ENCODE measurements at regions not wholly inside any gene's neighbourhood (a gene's known extent, or its start where the extent isn't known, plus 50 kb on each side); places are given as distances from the start of the nearest gene placed in this dataset.

GRCh38 chr19:30122431-30122830, 180.4 kb downstream of the URI1 start:
- H3K4me2 ChIP-seq (ENCODE audit: low read depth, low read length) = no peak overlapping the region
- dilution Hi-C loops (cut with HindIII; ENCODE audit: low sequenced_read_pairs, unreplicated experiment) (no loop called here), in situ Hi-C loops (cut with MboI; ENCODE audit: low sequenced_read_pairs) (no loop called here), intact Hi-C loops (cut with micrococcal nuclease) (no loop called here)
- H2AK9ac ChIP-seq (replicated peaks; ENCODE audit: low read depth, low read length, poor library complexity) = no peak overlapping the region
- H2BK20ac ChIP-seq (ENCODE audit: low read depth, low read length) = no peak overlapping the region
- no peak for TF ChIP-seq ELK1 (IDR thresholded peaks at IDR 0.05; ENCODE audit: borderline replicate concordance, low read depth, low read length)
- no peak for TF ChIP-seq CEBPB (IDR thresholded peaks at IDR 0.05; ENCODE audit: low read depth, low read length)
- no peak for TF ChIP-seq FOS (IDR thresholded peaks at IDR 0.05; ENCODE audit: low read depth, low read length)
- TF ChIP-seq CHD1 (IDR thresholded peaks at IDR 0.05; ENCODE audit: low read depth, low read length) = no peak
- no peak for TF ChIP-seq RFX5 (IDR thresholded peaks at IDR 0.05; ENCODE audit: low read depth, low read length)
- no peak for TF ChIP-seq BHLHE40 (IDR thresholded peaks at IDR 0.05; ENCODE audit: low read depth, low read length)
- no peak for TF ChIP-seq MAZ (IDR thresholded peaks at IDR 0.05; ENCODE audit: borderline replicate concordance, low read depth, low read length)
- H3K9me3 ChIP-seq (ENCODE audit: control insufficient read depth, insufficient read depth, low read length) = peaks cover 17% of the 10 kb centered on the region; the same call in 1 of the 2 replicates
- ATAC-seq (ENCODE audit: low read depth) (no peak), DNase-seq (no peak)
- no peaks in the 10 kb centered on the region for H3K9me1 ChIP-seq (ENCODE audit: insufficient read depth, low read length)
- WGBS, 2 experiments (ENCODE audit: extremely low coverage in 2 of 2, insufficient read length in 1 of 2) = 80% methylated on average over 1 of the region's 9 CpGs; no CpG with 5 or more reads in 1 of the 2 experiments
- no peak overlapping the region for H3K18ac ChIP-seq (ENCODE audit: low read depth, low read length)
- no peak overlapping the region for H4K5ac ChIP-seq (ENCODE audit: low read depth, low read length)
- no TSS peak for BruUV-seq (replicated peaks)
- no peak overlapping the region for H3K23ac ChIP-seq (ENCODE audit: low read depth, low read length)
- H3K4me1 ChIP-seq (ENCODE audit: control insufficient read depth, insufficient read depth, low read length) = no peaks in the 10 kb centered on the region
- no peak overlapping the region for H4K8ac ChIP-seq (ENCODE audit: low read depth in 2 of 2, low read length in 2 of 2)
- H4K20me1 ChIP-seq (ENCODE audit: insufficient read depth, low read length) = no peaks in the 10 kb centered on the region
- no peak overlapping the region for H4K91ac ChIP-seq (ENCODE audit: insufficient read depth, low read depth, low read length)
- no peak overlapping the region for H3K4ac ChIP-seq (ENCODE audit: low read depth, low read length)
- no peaks in the 10 kb centered on the region for H3K79me1 ChIP-seq (ENCODE audit: low read depth in 1 of 2, low read length in 2 of 2)
- POLR2A ChIA-PET (ENCODE audit: unreplicated experiment) = no interaction called here
- H2BK5ac ChIP-seq (ENCODE audit: low read depth, low read length, poor library complexity, severe bottlenecking) = no peak overlapping the region
- H3K36me3 ChIP-seq (ENCODE audit: control insufficient read depth, insufficient read depth, low read length) = no peaks in the 10 kb centered on the region
- no peak overlapping the region for H3K27ac ChIP-seq (ENCODE audit: insufficient read depth, low read length)
- H2AK5ac ChIP-seq (ENCODE audit: low read depth, low read length) = no peak overlapping the region
- H2BK120ac ChIP-seq (ENCODE audit: low read depth, low read length) = no peak overlapping the region
- CTCF ChIA-PET = no interaction called here
- H3K56ac ChIP-seq (ENCODE audit: extremely low read depth, insufficient read depth, low read length) = no peak overlapping the region
- H2BK15ac ChIP-seq (ENCODE audit: low read depth, low read length) = no peak overlapping the region
- no peaks in the 10 kb centered on the region for H3K27me3 ChIP-seq (ENCODE audit: control insufficient read depth, insufficient read depth, low read length)
- no peak overlapping the region for H3K9ac ChIP-seq (ENCODE audit: low read depth, low read length)
- H3K14ac ChIP-seq (replicated peaks; ENCODE audit: low read depth, low read length) = no peak overlapping the region
- no peak overlapping the region for H2AFZ ChIP-seq (replicated peaks; ENCODE audit: low read length, poor library complexity)
- H3K4me3 ChIP-seq (ENCODE audit: insufficient read depth, low read depth, low read length) = no peak overlapping the region

Measured in IMR-90 (cell line).